ENCODE measurements at regions not wholly inside any gene's neighbourhood (a gene's known extent, or its start where the extent isn't known, plus 50 kb on each side); places are given as distances from the start of the nearest gene placed in this dataset.
"Not testable (repeated sequence)": the region's sequence is repeated elsewhere in the genome, so short reads cannot be mapped to it uniquely, and the experiment has no call there.

GRCh38 chr4:189846608-189847007 lies 94.1 kb upstream of the FRG1 start:
- TF ChIP-seq POLR2A, EP300, POLR2AphosphoS5 (IDR thresholded peaks at IDR 0.05): not testable (repeated sequence)
